Right lobe of liver (tissue), 6 donors: ENCODE measurements at regions not wholly inside any gene's neighbourhood (a gene's known extent, or its start where the extent isn't known, plus 50 kb on each side); places are given as distances from the start of the nearest gene placed in this dataset.
"Not testable (repeated sequence)": the region's sequence is repeated elsewhere in the genome, so short reads cannot be mapped to it uniquely, and the experiment has no call there.

ENCODE experiments used
- ATAC-seq, 4 donors: fragments of 200-7000 bp; cut with Tn5 transposase; one replicate each; pipeline ENCODE4 v1.9.1; 2020; ENCODE audit warnings: mild to moderate bottlenecking in 4 of 4, moderate library complexity in 4 of 4
- DNase-seq, 3 donors: peaks; one replicate each; pipeline ENCODE4 v3.0.0-alpha.2; 2020
- H3K27ac ChIP-seq, 3 donors: fragments of 200-600 bp; one replicate each; pipeline ENCODE4 v1.8.0; 2022
- H3K27me3 ChIP-seq, 2 donors: fragments of 200-600 bp; one replicate each; pipeline ENCODE4 v1.8.0; 2022
- H3K36me3 ChIP-seq, 4 donors: fragments of 200-600 bp; sonication (generic) in 1 of 4; one replicate each; pipeline versions ENCODE4 v1.5.1 to v1.8.0; 2017 to 2022; ENCODE audit warnings: control low read depth in 1 of 4
- H3K4me1 ChIP-seq, 4 donors: fragments of 200-600 bp; sonication (generic) in 1 of 4; one replicate each; pipeline versions ENCODE4 v1.5.1 to v1.8.0; 2017 to 2022; ENCODE audit warnings: control low read depth in 1 of 4
- H3K4me3 ChIP-seq, 3 donors: fragments of 200-600 bp; one replicate each; pipeline ENCODE4 v1.8.0; 2022
- H3K9me3 ChIP-seq, 4 donors: fragments of 200-600 bp; sonication (generic) in 1 of 4; one replicate each; pipeline versions ENCODE4 v1.5.1 to v1.8.0; 2017 to 2022; ENCODE audit warnings: control low read depth in 1 of 4
- CTCF ChIP-seq, 4 donors: fragments of 200-600 bp in 3 of 4; fragments of 450-650 bp in 1 of 4; IDR thresholded peaks; one replicate each; pipeline versions ENCODE4 v1.5.1 to v1.8.0; 2016 to 2022; ENCODE audit warnings: antibody characterized with exemption in 4 of 4, mild to moderate bottlenecking in 2 of 4
- POLR2A ChIP-seq: fragments of 450-650 bp; IDR thresholded peaks from one replicate; pipeline ENCODE4 v1.6.1; 2017; ENCODE audit warnings: antibody characterized with exemption, mild to moderate bottlenecking
- WGBS: methylation state at CpG from one replicate; pipeline ENCODE4 v1.1.6; 2018; ENCODE audit warnings: low coverage, low lambda C conversion rate; ENCODE audit not compliant: insufficient coverage; ENCODE audit errors: missing lambda C conversion rate; 5-methylcytosine and 5-hydroxymethylcytosine counted together
- intact Hi-C, 2 donors: fragments of 100-400 bp; cut with DNase I; formaldehyde crosslinking; loops; one replicate each; pipeline versions ENCODE4 v1.11.2 to v1.14.1; 2022
- donor health status: DM: no; HTN: yes; CAD: no.
- donor health status: DM: no; HTN: no; CAD: no.
- donor health status: DM: no; HTN: no; CAD: no.
- donor health status: DM: no; HTN: yes; CAD: no.
- donor health status: DM: no; HTN: yes; CAD: no.

GRCh38 chr10:8663131-8663530, 608.6 kb downstream of the GATA3 start:
- no peak for TF ChIP-seq CTCF (IDR thresholded peaks at IDR 0.05)
- no peak for TF ChIP-seq POLR2A

DNA sequence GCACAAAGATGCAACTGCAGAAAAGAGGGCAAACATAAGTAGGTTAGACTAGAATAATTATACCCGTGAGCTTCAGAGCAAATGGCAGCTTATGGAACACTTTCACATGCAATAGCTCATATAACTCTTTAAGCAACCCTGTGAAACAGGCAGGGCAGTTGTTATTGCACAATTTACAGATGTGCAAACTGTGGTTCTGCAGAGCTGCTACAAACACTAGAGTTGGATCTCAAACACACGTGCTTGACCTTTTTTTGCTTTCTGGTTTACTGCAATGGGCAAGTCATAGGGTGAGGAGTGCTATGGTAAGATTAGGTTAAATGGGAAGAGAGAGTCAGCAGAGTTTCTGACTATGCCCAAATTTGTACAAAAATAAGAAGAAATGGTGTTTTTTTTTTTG, 610.8 kb downstream of the GATA3 start:
- Histone ChIP-seq H3K4me1 (no peaks in the 10 kb centered on the region), H3K9me3 (no peaks in the 10 kb centered on the region), H3K36me3 (no peaks in the 10 kb centered on the region), H3K27me3 (no peaks in the 10 kb centered on the region), H3K27ac (no peak overlapping the region), H3K4me3 (no peak overlapping the region)
- intact Hi-C loops, result no loop called here
- 35% methylated on average over 2 of the region's 2 CpGs for WGBS
- TF ChIP-seq CTCF (IDR thresholded peaks at IDR 0.05) (no peak), POLR2A (no peak)
- DNase-seq, result no peak
- ATAC-seq, result peak in 1 of 4 donors; percentile 30

More at GRCh38 chr10:8663131-8663530, 608.6 kb downstream of the GATA3 start:
- Histone ChIP-seq H3K27me3 (no peaks in the 10 kb centered on the region), H3K27ac (no peak overlapping the region), H3K36me3 (no peaks in the 10 kb centered on the region), H3K4me3 (no peak overlapping the region), H3K4me1 (no peaks in the 10 kb centered on the region), H3K9me3 (no peaks in the 10 kb centered on the region)
- DNase-seq, result no peak
- no peak for ATAC-seq
- WGBS, result 35% methylated on average over 2 of the region's 2 CpGs
- intact Hi-C loops, result no loop called here

GRCh38 chr10:8670461-8670860, 616.0 kb downstream of the GATA3 start:
- H3K27ac ChIP-seq, result no peak overlapping the region
- no peaks in the 10 kb centered on the region for H3K36me3 ChIP-seq
- ATAC-seq (no peak), DNase-seq (no peak)
- no peaks in the 10 kb centered on the region for H3K4me1 ChIP-seq
- no peaks in the 10 kb centered on the region for H3K9me3 ChIP-seq
- no peak for TF ChIP-seq POLR2A
- H3K4me3 ChIP-seq, result no peak overlapping the region
- H3K27me3 ChIP-seq, result no peaks in the 10 kb centered on the region
- intact Hi-C loops, result no loop called here
- 53% methylated on average over 2 of the region's 2 CpGs for WGBS

GRCh38 chr10:8674230-8674629, 619.7 kb downstream of the GATA3 start:
- no peaks in the 10 kb centered on the region for H3K36me3 ChIP-seq
- DNase-seq, result no peak
- no peak overlapping the region for H3K4me3 ChIP-seq
- TF ChIP-seq CTCF (IDR thresholded peaks at IDR 0.05) (no peak), POLR2A (no peak)
- 79% methylated on average over 3 of the region's 3 CpGs for WGBS
- intact Hi-C loops, result no loop called here
- no peak for ATAC-seq
- H3K9me3 ChIP-seq, result no peaks in the 10 kb centered on the region
- no peaks in the 10 kb centered on the region for H3K4me1 ChIP-seq
- H3K27me3 ChIP-seq, result no peaks in the 10 kb centered on the region
- H3K27ac ChIP-seq, result no peak overlapping the region

- Histone ChIP-seq H3K9me3 (no peaks in the 10 kb centered on the region), H3K27me3 (no peaks in the 10 kb centered on the region), H3K36me3 (no peaks in the 10 kb centered on the region), H3K4me3 (no peak overlapping the region), H3K4me1 (no peaks in the 10 kb centered on the region), H3K27ac (no peak overlapping the region)
- intact Hi-C loops, result no loop called here
- 46% methylated on average over 6 of the region's 6 CpGs for WGBS
- DNase-seq (no peak), ATAC-seq (no peak)
- no peak for TF ChIP-seq CTCF (IDR thresholded peaks at IDR 0.05)
- TF ChIP-seq POLR2A, result no peak
Measured at GRCh38 chr10:8677642-8678041, 623.2 kb downstream of the GATA3 start.

GRCh38 chr10:8684916-8685315, 630.4 kb downstream of the GATA3 start:
- WGBS, result 63% methylated on average over 3 of the region's 3 CpGs
- H3K27ac ChIP-seq, H3K9me3 ChIP-seq, intact Hi-C loops, H3K36me3 ChIP-seq, H3K4me1 ChIP-seq, DNase-seq, H3K4me3 ChIP-seq, ATAC-seq, H3K27me3 ChIP-seq: not testable (repeated sequence)
